ENCODE measurements at regions not wholly inside any gene's neighbourhood (a gene's known extent, or its start where the extent isn't known, plus 50 kb on each side); places are given as distances from the start of the nearest gene placed in this dataset.
"Not testable (repeated sequence)": the region's sequence is repeated elsewhere in the genome, so short reads cannot be mapped to it uniquely, and the experiment has no call there.

- intact Hi-C loops (cut with micrococcal nuclease; ENCODE audit: unreplicated experiment); in situ Hi-C loops (cut with HindIII; ENCODE audit: extremely low pct_ligation_motif_present, low pct_unique_long_range_greater_than_20kb); DNase-seq (ENCODE audit: low spot score); POLR2A ChIA-PET; H2AFZ ChIP-seq (ENCODE audit: low read length); H3K9me3 ChIP-seq (ENCODE audit: low read length); H3K36me3 ChIP-seq (replicated peaks in 1 of 2; ENCODE audit: control insufficient read depth in 1 of 2, insufficient read depth in 2 of 2, low read length in 2 of 2); H3K27me3 ChIP-seq (ENCODE audit: control insufficient read depth in 1 of 2, insufficient read depth in 2 of 2, low read length in 2 of 2); H3K27ac ChIP-seq (ENCODE audit: extremely low read length, insufficient read depth, low read length); FAIRE-seq; ATAC-seq; CTCF ChIA-PET (ENCODE audit: low intra/inter-chr PET ratio, low total read pairs): not testable (repeated sequence)
- TSS peak; percentile 45 for BruUV-seq (replicated peaks)
- Histone ChIP-seq H3K4me1 (ENCODE audit: insufficient read depth, low read length) (peaks cover 46% of the 10 kb centered on the region), H3K79me2 (ENCODE audit: insufficient read depth, low read length) (peaks cover 61% of the 10 kb centered on the region), H4K20me1 (ENCODE audit: insufficient read depth, low read length) (0 out of 2 replicates have a peak, but pooled peaks cover 10% of the 10 kb centered on the region), H3K4me2 (ENCODE audit: low read depth, low read length) (peak overlapping the region; percentile 73), H3K9ac (ENCODE audit: insufficient read depth, low read depth, low read length) (peak overlapping the region; percentile 64; the same call in 1 of the 2 replicates), H3K4me3 (replicated peaks in 1 of 3; ENCODE audit: insufficient read depth in 1 of 3, low read depth in 2 of 3, low read length in 3 of 3) (peak overlapping the region; percentile 47 to 77 (median 64); a peak in 5 of 6 replicates)
- TF ChIP-seq SAP130 (CRISPR knock-in tag; IDR thresholded peaks at IDR 0.05; ENCODE audit: low read depth), result 0 out of 2 replicates have a peak, but pooled peaks have one; percentile 14
- 0 out of 2 replicates have a peak, but pooled peaks have one; percentile 11 for TF ChIP-seq MIXL1 (CRISPR knock-in tag; IDR thresholded peaks at IDR 0.05)
- peak; percentile 87 for TF ChIP-seq DRAP1 (CRISPR knock-in tag; IDR thresholded peaks at IDR 0.05)
- 0% methylated on average over 7 of the region's 7 CpGs for WGBS (ENCODE audit: low lambda C conversion rate)
These were observed 124.8 kb downstream of the GOSR1 start for GRCh38 chr17:30601984-30602383.

- H2AFZ ChIP-seq (ENCODE audit: low read length), result no peak overlapping the region
- WGBS (ENCODE audit: low lambda C conversion rate), result under 1% methylated on average over 27 of the region's 49 CpGs
- H3K4me1 ChIP-seq (ENCODE audit: insufficient read depth, low read length), result peaks cover 44% of the 10 kb centered on the region
- peak overlapping the region; percentile 87 to 96 (median 94) for H3K4me3 ChIP-seq (replicated peaks in 1 of 3; ENCODE audit: insufficient read depth in 1 of 3, low read depth in 2 of 3, low read length in 3 of 3)
- no peak for FAIRE-seq
- no peaks in the 10 kb centered on the region for H3K9me3 ChIP-seq (ENCODE audit: low read length)
- H4K20me1 ChIP-seq (ENCODE audit: insufficient read depth, low read length), result 0 out of 2 replicates have a peak, but pooled peaks cover 10% of the 10 kb centered on the region
- no peak for DNase-seq (ENCODE audit: low spot score)
- H3K27me3 ChIP-seq (ENCODE audit: control insufficient read depth in 1 of 2, insufficient read depth in 2 of 2, low read length in 2 of 2), result no peaks in the 10 kb centered on the region; a peak in 1 of 5 replicates
- peak overlapping the region; percentile 68 for H3K4me2 ChIP-seq (ENCODE audit: low read depth, low read length)
- in situ Hi-C loops (cut with HindIII; ENCODE audit: extremely low pct_ligation_motif_present, low pct_unique_long_range_greater_than_20kb) (no loop called here), intact Hi-C loops (cut with micrococcal nuclease; ENCODE audit: unreplicated experiment) (no loop called here)
- peak; percentile 8 for ATAC-seq
- no peaks in the 10 kb centered on the region for H3K36me3 ChIP-seq (replicated peaks in 1 of 2; ENCODE audit: control insufficient read depth in 1 of 2, insufficient read depth in 2 of 2, low read length in 2 of 2)
- H3K79me2 ChIP-seq (ENCODE audit: insufficient read depth, low read length), result peaks cover 51% of the 10 kb centered on the region
- BruUV-seq (replicated peaks), result no TSS peak
- peak overlapping the region; percentile 91 for H3K27ac ChIP-seq (ENCODE audit: extremely low read length, insufficient read depth, low read length)
- CTCF ChIA-PET (ENCODE audit: low intra/inter-chr PET ratio, low total read pairs), result no interaction called here
- POLR2A ChIA-PET, result interaction anchor here (0.6 to 1.6 kb wide), 7 partner anchors 8 to 256 kb away, joined by 3 to 10 read pairs (median 4); partner anchors contain the start of gene GOSR1
- H3K9ac ChIP-seq (ENCODE audit: insufficient read depth, low read depth, low read length), result peak overlapping the region; percentile 86
- TF ChIP-seq ZBTB25 (CRISPR knock-in tag; IDR thresholded peaks at IDR 0.05), result no peak
- TF ChIP-seq ZSCAN30 (CRISPR knock-in tag; IDR thresholded peaks at IDR 0.05), result 0 out of 2 replicates have a peak, but pooled peaks have one; percentile 35
- TF ChIP-seq ZFP62 (CRISPR knock-in tag; IDR thresholded peaks at IDR 0.05), result no peak
- peak; percentile 38 for TF ChIP-seq ZNF777 (CRISPR knock-in tag; IDR thresholded peaks at IDR 0.05)
- 0 out of 2 replicates have a peak, but pooled peaks have one; percentile 45 for TF ChIP-seq REL (CRISPR knock-in tag; conservative IDR thresholded peaks at IDR 0.05)
- no peak for TF ChIP-seq ZNF597 (CRISPR knock-in tag; IDR thresholded peaks at IDR 0.05)
- TF ChIP-seq REXO4 (CRISPR knock-in tag; IDR thresholded peaks at IDR 0.05; ENCODE audit: borderline replicate concordance), result no peak
- TF ChIP-seq NFATC3 (CRISPR knock-in tag; IDR thresholded peaks at IDR 0.05), result no peak
- peak; percentile 49 for TF ChIP-seq SAP130 (CRISPR knock-in tag; IDR thresholded peaks at IDR 0.05; ENCODE audit: low read depth)
- 0 out of 2 replicates have a peak, but pooled peaks have one; percentile 38 for TF ChIP-seq ZBTB43 (CRISPR knock-in tag; conservative IDR thresholded peaks at IDR 0.05)
- no peak for TF ChIP-seq ZNF781 (CRISPR knock-in tag; IDR thresholded peaks at IDR 0.05; ENCODE audit: borderline replicate concordance, not compliant biosample characterization)
- TF ChIP-seq HOXA5 (CRISPR knock-in tag; IDR thresholded peaks at IDR 0.05), result peak; percentile 11; the same call in 1 of the 2 replicates
These were observed 123.8 kb downstream of the GOSR1 start for GRCh38 chr17:30600830-30601494.
